Ishikawa (cell line): ENCODE measurements at regions not wholly inside any gene's neighbourhood (a gene's known extent, or its start where the extent isn't known, plus 50 kb on each side); places are given as distances from the start of the nearest gene placed in this dataset.

Source experiments
- CEBPB ChIP-seq: IDR thresholded peaks from 2 replicates; pipeline ENCODE4 v1.6.1; 2012
- EP300 ChIP-seq: IDR thresholded peaks from 2 replicates; pipeline ENCODE4 v1.6.1; 2012; ENCODE audit warnings: borderline replicate concordance
- FOXM1 ChIP-seq: IDR thresholded peaks from 2 replicates; pipeline ENCODE4 v1.6.1; 2012; ENCODE audit warnings: low read depth, borderline replicate concordance
- MAX ChIP-seq: IDR thresholded peaks from 2 replicates; pipeline ENCODE4 v1.6.1; 2012
- NFIC ChIP-seq: IDR thresholded peaks from 2 replicates; pipeline ENCODE4 v1.6.1; 2012
- RAD21 ChIP-seq: IDR thresholded peaks from 2 replicates; pipeline ENCODE4 v1.6.1; 2012; ENCODE audit warnings: low read depth
- REST ChIP-seq: IDR thresholded peaks from 2 replicates; pipeline ENCODE4 v1.6.1; 2012; ENCODE audit warnings: low read depth, mild to moderate bottlenecking
- TCF12 ChIP-seq: IDR thresholded peaks from 2 replicates; pipeline ENCODE4 v1.6.1; 2012; ENCODE audit warnings: low read depth
- USF1 ChIP-seq: IDR thresholded peaks from 2 replicates; pipeline ENCODE4 v1.6.1; 2012
- YY1 ChIP-seq: IDR thresholded peaks from 2 replicates; pipeline ENCODE4 v1.6.1; 2012; ENCODE audit warnings: low read depth

GRCh38 chr13:111667757-111668156 is 347.3 kb downstream of the TEX29 start:
- TF ChIP-seq MAX: no peak
- TF ChIP-seq CEBPB: no peak
- no peak for TF ChIP-seq RAD21
- no peak for TF ChIP-seq EP300
- TF ChIP-seq USF1: no peak
- TF ChIP-seq NFIC: no peak
- no peak for TF ChIP-seq YY1
- no peak for TF ChIP-seq TCF12
- no peak for TF ChIP-seq REST
- TF ChIP-seq FOXM1: no peak

GRCh38 chr13:111668451-111668850 is 348.0 kb downstream of the TEX29 start:
- TF ChIP-seq TCF12 (no peak), CEBPB (no peak), REST (no peak), MAX (no peak), YY1 (no peak)
